ENCODE measurements at regions not wholly inside any gene's neighbourhood (a gene's known extent, or its start where the extent isn't known, plus 50 kb on each side); places are given as distances from the start of the nearest gene placed in this dataset.

GRCh38 chr6:109224107-109224875 is 129.0 kb downstream of the CEP57L1 start:
- CTCF ChIA-PET, result no interaction called here

GRCh38 chr6:109222848-109223247 is 127.5 kb downstream of the CEP57L1 start:
- CTCF ChIA-PET, result no interaction called here
- Histone ChIP-seq H3K27me3 (ENCODE audit: control insufficient read depth, insufficient read depth, low read length) (peaks cover 9% of the 10 kb centered on the region), H3K9me3 (ENCODE audit: control insufficient read depth, insufficient read depth, low read depth, low read length) (no peaks in the 10 kb centered on the region), H3K27ac (ENCODE audit: low read length) (no peak overlapping the region), H3K36me3 (ENCODE audit: control insufficient read depth, insufficient read depth, low read length) (no peaks in the 10 kb centered on the region), H3K4me1 (ENCODE audit: control insufficient read depth, insufficient read depth, low read length) (no peaks in the 10 kb centered on the region), H3K4me3 (ENCODE audit: low read depth in 2 of 2, low read length in 2 of 2) (no peak overlapping the region)
- ATAC-seq (no peak), DNase-seq (ENCODE audit: low read depth, low spot score) (no peak)
- POLR2A ChIA-PET, result no interaction called here
- TF ChIP-seq TCF7L2 (IDR thresholded peaks at IDR 0.05; ENCODE audit: low read depth, low read length), result no peak
- no peak for TF ChIP-seq CTCF (IDR thresholded peaks at IDR 0.05)
- no peak for TF ChIP-seq REST (IDR thresholded peaks at IDR 0.05; ENCODE audit: insufficient read depth in 1 of 2, low read depth in 2 of 2, low read length in 1 of 2)
- TF ChIP-seq POLR2AphosphoS5 (IDR thresholded peaks at IDR 0.05; ENCODE audit: low read depth, low read length), result no peak
- TF ChIP-seq SIN3A (IDR thresholded peaks at IDR 0.05; ENCODE audit: borderline replicate concordance, insufficient read depth, low read depth, low read length), result no peak
- intact Hi-C loops (cut with micrococcal nuclease; ENCODE audit: unreplicated experiment), result no loop called here
- in situ Hi-C loops (cut with HindIII; ENCODE audit: low pct_unique_long_range_greater_than_20kb, low sequenced_read_pairs), result no loop called here
- no TSS peak for BruUV-seq (replicated peaks)

More at GRCh38 chr6:109224107-109224875, 129.0 kb downstream of the CEP57L1 start:
- ATAC-seq (no peak), DNase-seq (ENCODE audit: low read depth, low spot score) (no peak)
- Histone ChIP-seq H3K4me1 (ENCODE audit: control insufficient read depth, insufficient read depth, low read length) (no peaks in the 10 kb centered on the region), H3K9me3 (ENCODE audit: control insufficient read depth, insufficient read depth, low read depth, low read length) (no peaks in the 10 kb centered on the region), H3K27ac (ENCODE audit: low read length) (no peak overlapping the region), H3K4me3 (ENCODE audit: low read depth in 2 of 2, low read length in 2 of 2) (no peak overlapping the region), H3K36me3 (ENCODE audit: control insufficient read depth, insufficient read depth, low read length) (no peaks in the 10 kb centered on the region), H3K27me3 (ENCODE audit: control insufficient read depth, insufficient read depth, low read length) (peaks cover 3% of the 10 kb centered on the region; the same call in 1 of the 2 replicates)
- TF ChIP-seq SIN3A (IDR thresholded peaks at IDR 0.05; ENCODE audit: borderline replicate concordance, insufficient read depth, low read depth, low read length), result no peak
- TF ChIP-seq POLR2AphosphoS5 (IDR thresholded peaks at IDR 0.05; ENCODE audit: low read depth, low read length), result no peak
- no peak for TF ChIP-seq TCF7L2 (IDR thresholded peaks at IDR 0.05; ENCODE audit: low read depth, low read length)
- no peak for TF ChIP-seq REST (IDR thresholded peaks at IDR 0.05; ENCODE audit: insufficient read depth in 1 of 2, low read depth in 2 of 2, low read length in 1 of 2)
- BruUV-seq (replicated peaks), result no TSS peak
- intact Hi-C loops (cut with micrococcal nuclease; ENCODE audit: unreplicated experiment), result no loop called here
- in situ Hi-C loops (cut with HindIII; ENCODE audit: low pct_unique_long_range_greater_than_20kb, low sequenced_read_pairs), result no loop called here
- POLR2A ChIA-PET, result no interaction called here
